ENCODE measurements at regions not wholly inside any gene's neighbourhood (a gene's known extent, or its start where the extent isn't known, plus 50 kb on each side); places are given as distances from the start of the nearest gene placed in this dataset.

- H3K4me1 ChIP-seq: no peaks in the 10 kb centered on the region
- H3K36me3 ChIP-seq: no peaks in the 10 kb centered on the region
- no peak overlapping the region for H3K4me3 ChIP-seq
- no peaks in the 10 kb centered on the region for H3K9me3 ChIP-seq
- no peak for DNase-seq (ENCODE audit: low spot score in 2 of 2)
- TF ChIP-seq EP300 (IDR thresholded peaks at IDR 0.05) (no peak), POLR2AphosphoS5 (IDR thresholded peaks at IDR 0.05) (no peak), POLR2A (IDR thresholded peaks at IDR 0.05) (no peak)
- TF ChIP-seq, protein P1, sequence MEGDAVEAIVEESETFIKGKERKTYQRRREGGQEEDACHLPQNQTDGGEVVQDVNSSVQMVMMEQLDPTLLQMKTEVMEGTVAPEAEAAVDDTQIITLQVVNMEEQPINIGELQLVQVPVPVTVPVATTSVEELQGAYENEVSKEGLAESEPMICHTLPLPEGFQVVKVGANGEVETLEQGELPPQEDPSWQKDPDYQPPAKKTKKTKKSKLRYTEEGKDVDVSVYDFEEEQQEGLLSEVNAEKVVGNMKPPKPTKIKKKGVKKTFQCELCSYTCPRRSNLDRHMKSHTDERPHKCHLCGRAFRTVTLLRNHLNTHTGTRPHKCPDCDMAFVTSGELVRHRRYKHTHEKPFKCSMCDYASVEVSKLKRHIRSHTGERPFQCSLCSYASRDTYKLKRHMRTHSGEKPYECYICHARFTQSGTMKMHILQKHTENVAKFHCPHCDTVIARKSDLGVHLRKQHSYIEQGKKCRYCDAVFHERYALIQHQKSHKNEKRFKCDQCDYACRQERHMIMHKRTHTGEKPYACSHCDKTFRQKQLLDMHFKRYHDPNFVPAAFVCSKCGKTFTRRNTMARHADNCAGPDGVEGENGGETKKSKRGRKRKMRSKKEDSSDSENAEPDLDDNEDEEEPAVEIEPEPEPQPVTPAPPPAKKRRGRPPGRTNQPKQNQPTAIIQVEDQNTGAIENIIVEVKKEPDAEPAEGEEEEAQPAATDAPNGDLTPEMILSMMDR (IDR thresholded peaks at IDR 0.05): no peak
- H3K27me3 ChIP-seq: no peaks in the 10 kb centered on the region
- no peak overlapping the region for H3K27ac ChIP-seq
Measured at GRCh38 chr20:6496874-6497273, 270.6 kb upstream of the BMP2 start.

DNA sequence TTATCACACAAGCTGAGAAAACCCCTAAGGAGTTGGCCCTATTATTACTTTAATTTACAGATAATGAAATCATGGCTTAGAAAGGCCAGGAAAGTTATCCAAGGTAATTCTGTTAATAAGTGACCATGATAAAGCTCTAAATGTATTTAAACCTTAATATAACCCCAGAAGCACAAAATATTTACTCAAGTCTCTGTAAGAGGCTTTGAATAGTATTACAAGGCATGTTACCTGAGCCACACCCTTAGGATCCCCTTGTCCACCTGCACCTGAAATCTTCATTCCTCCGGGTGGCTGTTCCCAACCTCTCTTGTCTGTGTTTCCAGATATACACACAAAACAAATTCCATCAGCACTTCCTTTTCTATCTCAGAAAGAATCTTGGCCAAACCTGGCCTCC lies 271.6 kb upstream of the BMP2 start:
- Histone ChIP-seq H3K27me3 (no peaks in the 10 kb centered on the region), H3K27ac (no peak overlapping the region), H3K4me3 (no peak overlapping the region), H3K36me3 (no peaks in the 10 kb centered on the region), H3K9me3 (no peaks in the 10 kb centered on the region), H3K4me1 (no peaks in the 10 kb centered on the region)
- TF ChIP-seq, protein P1 (IDR thresholded peaks at IDR 0.05): no peak
- TF ChIP-seq POLR2A (IDR thresholded peaks at IDR 0.05): no peak
- TF ChIP-seq EP300 (IDR thresholded peaks at IDR 0.05): no peak
- no peak for TF ChIP-seq POLR2AphosphoS5 (IDR thresholded peaks at IDR 0.05)
- WGBS: 78% methylated on average over 1 of the region's 1 CpG
- DNase-seq (ENCODE audit: low spot score in 2 of 2): no peak

GRCh38 chr20:6492271-6493055 lies 275.0 kb upstream of the BMP2 start:
- no peaks in the 10 kb centered on the region for H3K9me3 ChIP-seq
- TF ChIP-seq POLR2AphosphoS5 (IDR thresholded peaks at IDR 0.05) (no peak), EP300 (IDR thresholded peaks at IDR 0.05) (no peak), POLR2A (IDR thresholded peaks at IDR 0.05) (no peak)
- TF ChIP-seq, protein P1 (IDR thresholded peaks at IDR 0.05): no peak
- no peak overlapping the region for H3K4me3 ChIP-seq
- H3K27ac ChIP-seq: no peak overlapping the region
- no peaks in the 10 kb centered on the region for H3K27me3 ChIP-seq
- H3K4me1 ChIP-seq: no peaks in the 10 kb centered on the region
- no peaks in the 10 kb centered on the region for H3K36me3 ChIP-seq
- no peak for DNase-seq (ENCODE audit: low spot score in 2 of 2)
- 45% methylated on average over 8 of the region's 8 CpGs for WGBS

- Histone ChIP-seq H3K9me3 (no peaks in the 10 kb centered on the region), H3K36me3 (no peaks in the 10 kb centered on the region), H3K4me1 (no peaks in the 10 kb centered on the region), H3K4me3 (no peak overlapping the region), H3K27me3 (no peaks in the 10 kb centered on the region), H3K27ac (no peak overlapping the region)
- TF ChIP-seq POLR2A (IDR thresholded peaks at IDR 0.05): no peak
- TF ChIP-seq, protein P1 (IDR thresholded peaks at IDR 0.05): no peak
- no peak for TF ChIP-seq EP300 (IDR thresholded peaks at IDR 0.05)
- TF ChIP-seq POLR2AphosphoS5 (IDR thresholded peaks at IDR 0.05): no peak
- no peak for DNase-seq (ENCODE audit: low spot score in 2 of 2)
- WGBS: 81% methylated on average over 3 of the region's 3 CpGs
Measured at GRCh38 chr20:6490849-6491248, 276.6 kb upstream of the BMP2 start.

DNA sequence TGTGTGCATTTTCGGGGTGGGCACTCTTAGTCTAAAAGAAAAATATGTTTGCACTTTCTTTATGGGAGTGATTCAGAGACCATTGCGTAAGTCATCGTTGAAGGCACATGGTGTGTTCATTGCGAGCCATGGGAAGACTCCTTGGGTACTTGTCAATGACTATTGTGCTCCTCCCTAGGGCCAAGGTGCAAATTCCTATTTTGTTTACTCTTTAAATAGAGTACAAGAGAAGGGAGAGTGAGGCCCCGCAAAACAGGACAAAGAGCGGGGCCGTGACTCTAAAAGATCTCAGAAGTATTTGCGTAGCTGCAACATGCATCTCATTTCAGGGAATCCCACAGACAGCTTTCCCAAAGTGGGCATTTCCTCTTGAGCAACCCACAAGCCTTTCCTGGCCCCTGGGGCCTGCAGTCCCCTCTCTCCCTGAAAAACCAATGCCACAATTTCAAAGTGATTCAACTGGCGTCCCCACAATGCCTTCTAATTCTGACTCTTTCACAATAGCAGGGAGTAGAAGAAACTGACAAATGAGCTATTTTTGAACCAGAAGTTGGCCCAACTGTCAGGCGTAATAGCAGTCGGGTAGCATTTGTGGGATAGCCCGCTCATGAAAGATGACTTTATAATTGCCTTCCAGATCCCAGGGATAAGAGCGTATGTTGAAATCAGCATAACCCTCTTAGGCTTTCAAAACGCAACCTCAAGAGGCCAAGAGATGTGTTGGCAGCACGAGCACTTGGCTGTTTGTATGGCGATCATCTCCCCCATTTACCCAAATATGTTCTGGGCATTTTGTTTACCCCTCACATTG lies 277.9 kb upstream of the BMP2 start:
- Histone ChIP-seq H3K36me3 (no peaks in the 10 kb centered on the region), H3K27me3 (no peaks in the 10 kb centered on the region), H3K4me1 (no peaks in the 10 kb centered on the region), H3K9me3 (no peaks in the 10 kb centered on the region), H3K4me3 (no peak overlapping the region), H3K27ac (no peak overlapping the region)
- WGBS: 72% methylated on average over 16 of the region's 16 CpGs
- no peak for TF ChIP-seq POLR2AphosphoS5 (IDR thresholded peaks at IDR 0.05)
- TF ChIP-seq POLR2A (IDR thresholded peaks at IDR 0.05): no peak
- no peak for TF ChIP-seq EP300 (IDR thresholded peaks at IDR 0.05)
- TF ChIP-seq, protein P1 (IDR thresholded peaks at IDR 0.05): no peak
- no peak for DNase-seq (ENCODE audit: low spot score in 2 of 2)

Data from suprapubic skin (tissue), 4 donors.